GM21737 (cell line): ENCODE measurements at regions not wholly inside any gene's neighbourhood (a gene's known extent, or its start where the extent isn't known, plus 50 kb on each side); places are given as distances from the start of the nearest gene placed in this dataset.

ENCODE experiments used
- ATAC-seq: cut with Tn5 transposase; IDR thresholded peaks from one replicate; pipeline ENCODE4 v1.9.1; 2021; ENCODE audit warnings: mild to moderate bottlenecking, moderate library complexity; ENCODE audit not compliant: unreplicated experiment

- ATAC-seq, result no peak
Measured at GRCh38 chr17:72338304-72338703, 217.5 kb downstream of the SOX9 start.

GRCh38 chr17:72338847-72339790, 218.3 kb downstream of the SOX9 start:
- ATAC-seq, result no peak

GRCh38 chr17:72340836-72341235, 220.0 kb downstream of the SOX9 start:
- no peak for ATAC-seq

GRCh38 chr17:72342061-72342460, 221.2 kb downstream of the SOX9 start:
- ATAC-seq, result no peak

DNA sequence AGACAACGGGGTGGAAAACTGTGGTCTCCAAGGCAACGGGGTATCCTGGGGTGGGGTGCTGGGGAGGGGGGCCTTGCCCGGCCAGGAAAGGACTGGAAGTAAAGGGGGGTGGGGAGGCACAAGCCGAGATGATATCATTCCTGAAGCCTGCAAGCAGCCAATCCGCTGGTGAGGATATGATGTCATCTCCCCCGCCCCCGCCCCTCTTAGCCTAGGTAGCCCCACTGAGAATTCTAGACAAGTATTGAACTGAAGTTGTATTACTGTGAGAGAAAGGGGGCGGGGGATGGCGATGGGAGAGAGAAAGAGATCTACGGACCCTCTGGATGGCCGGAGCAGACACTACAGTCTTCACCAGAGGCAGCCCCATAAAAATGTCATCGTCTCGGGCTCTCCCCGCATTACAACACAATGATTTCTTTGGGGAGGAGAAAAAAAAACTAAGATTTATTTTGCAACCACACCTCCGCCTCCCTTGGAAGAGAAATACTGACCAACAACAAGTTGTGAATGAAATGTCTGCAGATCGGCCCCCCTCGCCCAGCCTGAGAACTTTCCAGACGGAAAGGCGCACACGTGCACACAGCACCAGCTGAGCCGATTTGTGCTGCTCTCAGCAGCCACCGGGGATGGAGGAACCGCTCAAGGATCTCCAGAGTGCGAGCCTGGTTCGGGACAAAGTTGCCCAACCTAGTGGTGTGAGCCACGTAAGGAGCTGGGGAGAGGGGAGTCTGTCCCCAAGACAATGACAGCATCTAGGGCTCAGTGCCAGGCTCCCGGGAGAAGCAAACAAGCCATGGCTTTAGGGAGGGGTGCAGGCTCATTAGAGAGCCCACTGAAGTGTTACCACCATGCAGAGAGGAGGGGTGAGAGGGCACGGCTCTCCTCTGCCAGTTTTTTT, 222.1 kb downstream of the SOX9 start:
- ATAC-seq, result no peak

- no peak for ATAC-seq
Measured at GRCh38 chr17:72343911-72344310, 223.1 kb downstream of the SOX9 start.

GRCh38 chr17:72344613-72345012, 223.8 kb downstream of the SOX9 start:
- no peak for ATAC-seq

GRCh38 chr17:72345088-72345487, 224.3 kb downstream of the SOX9 start:
- no peak for ATAC-seq

GRCh38 chr17:72345536-72345935, 224.7 kb downstream of the SOX9 start:
- no peak for ATAC-seq

- no peak for ATAC-seq
Measured at GRCh38 chr17:72346306-72346705, 225.5 kb downstream of the SOX9 start.

DNA sequence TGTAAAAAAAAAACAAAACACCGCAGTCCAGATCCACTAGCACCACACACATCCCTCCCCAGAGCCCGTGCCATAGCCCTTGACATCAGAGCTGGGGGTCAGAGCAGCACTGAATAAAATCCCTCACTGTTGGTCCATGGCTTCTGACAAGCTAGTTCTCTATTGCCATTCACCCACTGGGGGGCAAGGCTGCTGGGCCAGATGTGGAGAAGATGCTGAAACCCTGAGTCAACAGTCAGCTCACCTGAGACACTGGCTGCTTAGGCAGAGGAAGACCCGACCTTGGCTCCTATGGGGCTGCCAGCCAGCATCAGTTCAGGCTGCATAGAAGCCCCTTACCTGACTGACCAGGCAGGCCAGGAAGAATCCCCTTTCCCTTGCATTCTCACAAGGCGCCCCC, 228.2 kb downstream of the SOX9 start:
- no peak for ATAC-seq

- no peak for ATAC-seq
Measured at GRCh38 chr17:72349491-72349995, 228.7 kb downstream of the SOX9 start.

- ATAC-seq, result no peak
Measured at GRCh38 chr17:72350073-72350472, 229.3 kb downstream of the SOX9 start.

DNA sequence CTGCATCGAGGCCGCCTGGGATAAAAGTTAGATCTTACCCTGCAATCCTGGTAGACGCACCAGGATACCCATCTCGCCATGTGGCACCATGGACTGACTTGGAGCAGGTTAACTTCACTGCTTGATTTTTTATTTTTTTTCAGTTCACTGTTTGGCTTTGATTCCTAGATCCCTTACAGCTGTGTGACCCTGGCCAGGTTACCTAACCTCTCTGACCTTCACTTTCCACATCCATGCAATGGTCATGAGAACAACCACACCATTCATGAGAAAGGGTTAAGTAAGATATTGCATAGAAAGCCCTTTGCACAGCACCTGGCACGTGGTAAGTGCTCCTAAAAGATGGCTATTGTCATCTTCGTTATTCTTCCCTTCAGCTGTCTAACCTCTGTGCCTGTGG, 230.5 kb downstream of the SOX9 start:
- no peak for ATAC-seq

GRCh38 chr17:72351884-72352346, 231.1 kb downstream of the SOX9 start:
- ATAC-seq, result no peak

- ATAC-seq, result no peak
Measured at GRCh38 chr17:72353502-72353901, 232.7 kb downstream of the SOX9 start.

DNA sequence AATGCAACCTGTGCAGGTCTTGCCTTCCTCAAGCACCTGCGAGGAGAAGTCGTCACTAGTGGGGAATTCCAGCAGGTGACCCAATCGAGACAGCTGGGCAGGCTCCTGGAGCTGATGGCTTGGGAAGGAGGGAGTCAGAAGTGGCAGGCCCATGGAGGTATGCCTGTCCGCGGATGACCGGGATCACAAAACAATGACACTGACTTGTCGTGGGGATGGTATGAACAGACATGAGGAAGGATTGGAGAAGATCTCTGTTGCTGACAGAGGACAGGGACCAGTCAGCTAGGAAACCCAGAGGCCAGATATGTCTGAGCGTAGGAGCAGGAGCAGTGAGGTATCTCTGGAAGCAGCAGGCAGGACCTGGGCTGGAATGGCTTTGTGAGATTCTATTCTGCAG, 233.3 kb downstream of the SOX9 start:
- no peak for ATAC-seq

DNA sequence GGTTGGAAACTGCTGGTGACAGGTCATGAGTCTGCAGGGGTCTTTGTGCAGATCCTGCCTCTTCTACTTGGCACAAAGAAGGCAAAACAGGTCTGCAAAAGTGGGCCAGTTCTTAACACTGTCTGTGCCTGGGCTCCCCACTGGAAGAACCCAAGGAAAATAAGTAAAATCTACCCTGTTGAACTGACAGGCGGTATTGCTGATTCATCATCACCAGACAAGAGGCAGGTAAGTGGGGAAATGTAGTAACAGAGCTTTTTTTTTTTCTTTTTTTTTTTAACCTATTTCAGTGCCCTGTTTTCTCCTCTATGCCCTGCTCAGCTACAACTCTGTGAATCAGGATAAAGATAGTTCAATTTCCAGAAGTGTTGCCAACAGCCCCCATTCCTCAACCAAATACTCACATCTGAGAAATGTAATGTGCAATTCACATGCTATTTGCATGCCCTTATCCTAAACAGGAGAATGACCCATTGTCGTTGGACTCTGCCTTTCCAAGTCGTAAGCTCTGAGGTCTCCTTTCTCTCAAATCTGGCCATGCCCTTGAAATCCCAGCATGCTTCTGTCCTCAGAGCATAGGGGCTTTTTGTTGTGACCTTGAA, 237.0 kb downstream of the SOX9 start:
- no peak for ATAC-seq

GRCh38 chr17:72358465-72358864, 237.6 kb downstream of the SOX9 start:
- no peak for ATAC-seq

DNA sequence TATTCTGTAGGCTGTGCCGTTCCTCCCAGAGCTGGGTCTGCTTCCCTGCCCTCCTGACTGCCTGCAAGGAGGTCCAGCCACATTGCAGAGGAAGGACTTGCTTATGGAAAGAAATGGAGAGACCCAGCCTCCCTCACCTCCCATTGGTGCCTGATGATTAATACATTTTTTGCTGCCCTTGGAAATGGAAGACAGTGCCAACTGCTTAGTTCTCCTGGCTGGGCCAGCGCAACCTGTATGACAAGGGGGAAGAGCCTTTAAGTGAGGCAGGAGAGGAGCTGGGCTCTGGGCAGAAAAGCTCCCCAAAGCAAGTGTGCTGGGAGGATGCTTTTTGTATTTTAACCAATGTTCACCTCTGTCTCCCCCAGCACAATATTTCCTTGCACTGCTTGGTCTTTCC, 238.5 kb downstream of the SOX9 start:
- no peak for ATAC-seq

DNA sequence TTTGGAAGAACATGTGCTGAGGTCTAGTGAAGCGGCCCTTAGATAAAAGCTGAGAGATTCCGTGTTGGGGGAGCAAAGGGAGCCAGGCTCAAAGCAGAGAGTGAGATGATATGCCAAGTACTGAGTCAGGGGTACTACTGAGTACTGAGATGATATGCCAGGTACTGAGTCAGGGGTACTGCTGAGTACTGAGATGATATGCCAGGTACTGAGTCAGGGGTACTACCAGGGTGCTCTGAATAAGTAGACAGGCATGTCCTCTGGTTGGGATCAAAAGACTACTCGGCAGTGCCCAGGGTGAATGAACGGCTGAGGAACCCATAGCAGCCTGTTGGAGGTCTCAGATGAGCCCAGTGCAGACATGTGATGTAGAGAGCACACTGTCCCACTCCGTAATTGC, 239.0 kb downstream of the SOX9 start:
- no peak for ATAC-seq
